Panc1 (cell line): ENCODE measurements at regions not wholly inside any gene's neighbourhood (a gene's known extent, or its start where the extent isn't known, plus 50 kb on each side); places are given as distances from the start of the nearest gene placed in this dataset.

Experiments used
- POLR2AphosphoS5 ChIP-seq: IDR thresholded peaks from 2 replicates; pipeline ENCODE4 v1.6.1; 2012; ENCODE audit warnings: mild to moderate bottlenecking, low read depth, low read length, moderate library complexity
- REST ChIP-seq, 2 experiments: IDR thresholded peaks; 2 replicates each; pipeline ENCODE4 v1.6.1; 2011 to 2012; ENCODE audit warnings: low read depth in 2 of 2, control low read depth in 1 of 2, low read length in 1 of 2, mild to moderate bottlenecking in 1 of 2, moderate library complexity in 1 of 2; ENCODE audit not compliant: insufficient read depth in 1 of 2
- TCF7L2 ChIP-seq: IDR thresholded peaks from 2 replicates; pipeline ENCODE4 v1.6.1; 2011; ENCODE audit warnings: mild to moderate bottlenecking, low read depth, low read length, inconsistent platforms
- TF ChIP-seq, protein P1 (sequence below): fragments of 450-650 bp; IDR thresholded peaks from 2 replicates; pipeline ENCODE4 v1.5.1; 2017; ENCODE audit warnings: mild to moderate bottlenecking

DNA sequence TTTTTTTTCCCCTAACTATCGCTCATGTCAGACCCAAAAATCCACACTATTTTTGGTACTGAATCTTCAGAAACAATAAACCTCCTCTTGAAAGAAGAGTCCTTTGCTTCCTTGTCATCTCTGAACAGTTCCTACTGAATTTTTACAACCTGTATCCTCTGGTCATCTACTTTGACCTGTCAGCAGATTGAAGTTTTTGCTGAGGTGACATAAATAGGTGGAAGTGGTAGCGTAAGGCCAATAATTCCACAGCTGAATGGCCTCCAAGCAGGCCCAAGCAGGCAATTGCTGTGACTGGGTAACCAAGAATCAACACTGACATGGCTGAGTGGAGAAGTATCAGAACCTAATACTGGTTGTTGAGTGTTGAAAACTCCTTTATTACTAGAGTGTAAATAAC lies 117.4 kb upstream of the MAGI2 start:
- TF ChIP-seq POLR2AphosphoS5 = no peak
- TF ChIP-seq, protein P1, sequence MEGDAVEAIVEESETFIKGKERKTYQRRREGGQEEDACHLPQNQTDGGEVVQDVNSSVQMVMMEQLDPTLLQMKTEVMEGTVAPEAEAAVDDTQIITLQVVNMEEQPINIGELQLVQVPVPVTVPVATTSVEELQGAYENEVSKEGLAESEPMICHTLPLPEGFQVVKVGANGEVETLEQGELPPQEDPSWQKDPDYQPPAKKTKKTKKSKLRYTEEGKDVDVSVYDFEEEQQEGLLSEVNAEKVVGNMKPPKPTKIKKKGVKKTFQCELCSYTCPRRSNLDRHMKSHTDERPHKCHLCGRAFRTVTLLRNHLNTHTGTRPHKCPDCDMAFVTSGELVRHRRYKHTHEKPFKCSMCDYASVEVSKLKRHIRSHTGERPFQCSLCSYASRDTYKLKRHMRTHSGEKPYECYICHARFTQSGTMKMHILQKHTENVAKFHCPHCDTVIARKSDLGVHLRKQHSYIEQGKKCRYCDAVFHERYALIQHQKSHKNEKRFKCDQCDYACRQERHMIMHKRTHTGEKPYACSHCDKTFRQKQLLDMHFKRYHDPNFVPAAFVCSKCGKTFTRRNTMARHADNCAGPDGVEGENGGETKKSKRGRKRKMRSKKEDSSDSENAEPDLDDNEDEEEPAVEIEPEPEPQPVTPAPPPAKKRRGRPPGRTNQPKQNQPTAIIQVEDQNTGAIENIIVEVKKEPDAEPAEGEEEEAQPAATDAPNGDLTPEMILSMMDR = no peak
- TF ChIP-seq REST (IDR thresholded peaks at IDR 0.05; ENCODE audit: insufficient read depth in 1 of 2, low read depth in 2 of 2, low read length in 1 of 2) = no peak
- no peak for TF ChIP-seq TCF7L2
